Osteoblast (primary cell): ENCODE measurements at regions not wholly inside any gene's neighbourhood (a gene's known extent, or its start where the extent isn't known, plus 50 kb on each side); places are given as distances from the start of the nearest gene placed in this dataset.
"Not testable (repeated sequence)": the region's sequence is repeated elsewhere in the genome, so short reads cannot be mapped to it uniquely, and the experiment has no call there.

Experiments
- DNase-seq: peaks from one replicate; pipeline ENCODE4 v3.0.0; 2011; ENCODE audit warnings: low spot score, mixed read lengths; ENCODE audit not compliant: insufficient read length; ENCODE audit errors: missing footprints
- H2AFZ ChIP-seq: 2 replicates; pipeline ENCODE4 v1.6.0; 2011; ENCODE audit warnings: mild to moderate bottlenecking, low read length
- H3K27ac ChIP-seq: 2 replicates; pipeline ENCODE4 v1.5.1; 2011; ENCODE audit warnings: mild to moderate bottlenecking, low read depth, low read length, moderate library complexity
- H3K27me3 ChIP-seq: 2 replicates; pipeline ENCODE4 v1.6.0; 2012; ENCODE audit warnings: mild to moderate bottlenecking, control low read depth, inconsistent platforms, low read length, moderate library complexity; ENCODE audit not compliant: insufficient read depth
- H3K36me3 ChIP-seq: 2 replicates; pipeline ENCODE4 v1.5.1; 2011; ENCODE audit warnings: mild to moderate bottlenecking, low read length, control low read depth, moderate library complexity; ENCODE audit not compliant: insufficient read depth
- H3K4me1 ChIP-seq: 2 replicates; pipeline ENCODE4 v1.5.1; 2011; ENCODE audit warnings: mild to moderate bottlenecking, low read length, control low read depth, moderate library complexity; ENCODE audit not compliant: insufficient read depth
- H3K4me2 ChIP-seq: 2 replicates; pipeline ENCODE4 v1.6.0; 2011; ENCODE audit warnings: mild to moderate bottlenecking, low read length; ENCODE audit not compliant: insufficient read depth
- H3K4me3 ChIP-seq: fragments of 200-600 bp; sonication (generic); 3 replicates; pipeline ENCODE4 v1.5.1; 2012; ENCODE audit warnings: mild to moderate bottlenecking, low read length, inconsistent platforms; ENCODE audit not compliant: insufficient read depth
- H3K79me2 ChIP-seq: 2 replicates; pipeline ENCODE4 v1.6.0; 2012; ENCODE audit warnings: mild to moderate bottlenecking, low read length, control low read depth, inconsistent platforms; ENCODE audit not compliant: insufficient read depth
- H3K9me3 ChIP-seq: 2 replicates; pipeline ENCODE4 v1.5.1; 2011; ENCODE audit warnings: low read depth, low read length, control low read depth
- H4K20me1 ChIP-seq: 2 replicates; pipeline ENCODE4 v1.6.0; 2012; ENCODE audit warnings: mild to moderate bottlenecking, low read length, control low read depth; ENCODE audit not compliant: insufficient read depth
- TF ChIP-seq, protein P1 (sequence below): IDR thresholded peaks from 2 replicates; pipeline ENCODE4 v1.5.1; 2011; ENCODE audit warnings: mild to moderate bottlenecking, low read depth, low read length, moderate library complexity; ENCODE audit errors: extremely low read depth

DNA sequence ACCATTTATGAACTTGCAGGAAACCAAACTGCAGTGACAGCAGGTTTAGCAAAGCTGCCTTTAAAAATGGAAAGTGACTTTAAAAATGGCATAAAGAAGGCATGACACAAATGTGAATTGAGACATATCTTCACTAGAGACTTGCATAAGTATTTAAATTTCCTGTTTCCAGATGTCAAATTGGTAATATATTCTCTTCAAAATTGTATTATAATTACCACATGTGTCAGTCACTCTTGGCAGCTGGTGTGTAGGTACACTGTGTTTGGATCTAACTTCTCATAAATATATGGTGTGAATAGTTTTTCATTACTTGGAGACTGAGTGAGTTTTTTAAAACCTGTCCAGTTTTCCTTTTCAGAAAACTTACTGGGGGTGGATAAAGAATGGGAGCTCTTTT is 636.2 kb upstream of the SGO1 start:
- no peaks in the 10 kb centered on the region for H3K9me3 ChIP-seq
- H3K4me1 ChIP-seq, result no peaks in the 10 kb centered on the region
- H3K4me3 ChIP-seq, result no peak overlapping the region
- no peaks in the 10 kb centered on the region for H4K20me1 ChIP-seq
- no peaks in the 10 kb centered on the region for H3K79me2 ChIP-seq
- H3K36me3 ChIP-seq, result no peaks in the 10 kb centered on the region
- TF ChIP-seq, protein P1, sequence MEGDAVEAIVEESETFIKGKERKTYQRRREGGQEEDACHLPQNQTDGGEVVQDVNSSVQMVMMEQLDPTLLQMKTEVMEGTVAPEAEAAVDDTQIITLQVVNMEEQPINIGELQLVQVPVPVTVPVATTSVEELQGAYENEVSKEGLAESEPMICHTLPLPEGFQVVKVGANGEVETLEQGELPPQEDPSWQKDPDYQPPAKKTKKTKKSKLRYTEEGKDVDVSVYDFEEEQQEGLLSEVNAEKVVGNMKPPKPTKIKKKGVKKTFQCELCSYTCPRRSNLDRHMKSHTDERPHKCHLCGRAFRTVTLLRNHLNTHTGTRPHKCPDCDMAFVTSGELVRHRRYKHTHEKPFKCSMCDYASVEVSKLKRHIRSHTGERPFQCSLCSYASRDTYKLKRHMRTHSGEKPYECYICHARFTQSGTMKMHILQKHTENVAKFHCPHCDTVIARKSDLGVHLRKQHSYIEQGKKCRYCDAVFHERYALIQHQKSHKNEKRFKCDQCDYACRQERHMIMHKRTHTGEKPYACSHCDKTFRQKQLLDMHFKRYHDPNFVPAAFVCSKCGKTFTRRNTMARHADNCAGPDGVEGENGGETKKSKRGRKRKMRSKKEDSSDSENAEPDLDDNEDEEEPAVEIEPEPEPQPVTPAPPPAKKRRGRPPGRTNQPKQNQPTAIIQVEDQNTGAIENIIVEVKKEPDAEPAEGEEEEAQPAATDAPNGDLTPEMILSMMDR, result no peak
- H3K27ac ChIP-seq, result no peak overlapping the region
- no peaks in the 10 kb centered on the region for H3K27me3 ChIP-seq
- H3K4me2 ChIP-seq, result no peak overlapping the region
- no peak overlapping the region for H2AFZ ChIP-seq
- no peak for DNase-seq

DNA sequence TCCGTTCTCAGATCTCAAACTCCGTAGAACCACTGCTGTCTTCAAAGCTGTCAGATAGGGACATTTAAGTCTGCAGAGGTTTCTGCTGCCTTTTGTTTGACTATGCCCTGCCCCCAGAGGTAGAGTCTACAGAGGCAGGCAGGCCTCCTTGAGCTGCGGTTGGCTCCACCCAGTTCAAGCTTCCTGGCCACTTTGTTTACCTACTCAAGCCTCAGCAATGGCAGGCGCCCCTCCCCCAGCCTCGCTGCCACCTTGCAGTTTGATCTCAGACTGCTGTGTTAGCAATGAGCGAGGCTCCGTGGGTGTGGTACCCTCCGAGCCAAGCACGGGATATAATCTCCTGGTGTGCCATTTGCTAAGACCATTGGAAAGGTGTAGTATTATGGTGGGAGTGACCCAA is 634.9 kb upstream of the SGO1 start:
- H4K20me1 ChIP-seq, H3K4me2 ChIP-seq, H2AFZ ChIP-seq, H3K79me2 ChIP-seq, H3K36me3 ChIP-seq, H3K4me1 ChIP-seq, H3K9me3 ChIP-seq, H3K4me3 ChIP-seq, H3K27ac ChIP-seq, DNase-seq, H3K27me3 ChIP-seq: not testable (repeated sequence)

DNA sequence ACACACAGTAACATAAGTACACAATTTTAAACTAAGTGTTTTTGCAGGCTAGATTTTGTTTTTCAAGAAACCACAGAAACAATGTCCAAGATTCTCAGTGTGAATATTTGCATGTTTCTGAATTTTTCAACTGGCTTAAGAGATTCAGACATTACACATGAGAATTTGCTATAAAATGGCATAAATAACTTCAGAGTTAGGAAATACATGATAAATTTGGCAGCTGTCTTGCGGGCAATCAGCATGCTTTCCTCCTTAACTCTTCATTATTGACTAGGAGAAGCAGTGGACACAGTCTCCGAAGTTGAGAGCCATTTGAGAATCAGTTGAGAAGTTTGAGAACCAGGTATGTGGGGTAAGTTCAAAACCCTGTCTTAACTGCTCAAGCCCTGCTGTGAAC is 625.6 kb upstream of the SGO1 start:
- TF ChIP-seq, protein P1, result no peak
- H3K4me3 ChIP-seq, result no peak overlapping the region
- no peaks in the 10 kb centered on the region for H3K79me2 ChIP-seq
- no peaks in the 10 kb centered on the region for H3K9me3 ChIP-seq
- DNase-seq, result no peak
- H3K36me3 ChIP-seq, result no peaks in the 10 kb centered on the region
- H2AFZ ChIP-seq, result no peak overlapping the region
- H3K4me1 ChIP-seq, result no peaks in the 10 kb centered on the region
- H3K4me2 ChIP-seq, result no peak overlapping the region
- H3K27me3 ChIP-seq, result no peaks in the 10 kb centered on the region
- no peaks in the 10 kb centered on the region for H4K20me1 ChIP-seq
- H3K27ac ChIP-seq, result no peak overlapping the region

DNA sequence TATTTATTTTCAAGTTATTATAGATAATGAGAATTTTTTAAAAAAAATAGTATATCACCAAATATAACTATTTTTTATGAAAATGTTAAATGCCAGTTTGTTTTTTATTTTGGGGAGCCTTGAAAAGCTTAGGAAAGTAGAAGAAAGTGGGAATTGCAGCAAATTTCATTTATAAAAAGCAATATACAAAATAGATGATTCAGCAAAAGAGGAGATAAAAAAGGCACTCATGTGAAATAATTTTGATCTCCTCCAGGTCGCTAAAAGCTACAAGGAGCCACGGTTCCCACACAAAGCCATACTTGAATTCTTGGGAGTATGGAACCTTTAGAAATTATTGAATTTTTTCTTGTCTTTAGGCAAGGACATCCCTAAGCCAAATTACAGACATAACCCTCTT is 625.0 kb upstream of the SGO1 start:
- no peaks in the 10 kb centered on the region for H3K27me3 ChIP-seq
- no peak overlapping the region for H3K4me2 ChIP-seq
- no peaks in the 10 kb centered on the region for H3K79me2 ChIP-seq
- no peak overlapping the region for H2AFZ ChIP-seq
- H3K9me3 ChIP-seq, result no peaks in the 10 kb centered on the region
- TF ChIP-seq, protein P1, result no peak
- H3K4me3 ChIP-seq, result no peak overlapping the region
- H3K4me1 ChIP-seq, result no peaks in the 10 kb centered on the region
- no peak for DNase-seq
- no peaks in the 10 kb centered on the region for H3K36me3 ChIP-seq
- no peaks in the 10 kb centered on the region for H4K20me1 ChIP-seq
- H3K27ac ChIP-seq, result no peak overlapping the region

DNA sequence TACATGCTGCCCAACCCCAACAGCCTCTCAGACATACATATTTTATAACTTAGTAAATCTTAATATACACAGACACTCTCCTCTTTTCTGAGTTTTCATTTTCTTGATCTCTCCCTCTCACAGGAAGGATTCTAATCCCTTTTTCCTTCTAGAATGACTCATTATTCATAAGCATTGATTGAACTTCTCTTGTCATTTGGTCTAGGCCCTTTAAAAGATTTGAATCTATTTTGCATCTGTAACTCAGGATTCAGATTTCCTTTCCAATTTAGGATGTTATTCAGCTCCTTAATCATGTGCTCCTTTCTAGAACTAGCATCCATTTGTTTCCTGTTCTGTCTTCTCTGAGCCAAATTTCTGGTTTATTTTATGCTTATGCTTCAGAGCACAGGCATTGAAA is 624.5 kb upstream of the SGO1 start:
- H2AFZ ChIP-seq, result no peak overlapping the region
- H4K20me1 ChIP-seq, result no peaks in the 10 kb centered on the region
- H3K27ac ChIP-seq, result no peak overlapping the region
- H3K36me3 ChIP-seq, result no peaks in the 10 kb centered on the region
- no peaks in the 10 kb centered on the region for H3K9me3 ChIP-seq
- DNase-seq, result no peak
- H3K4me1 ChIP-seq, result no peaks in the 10 kb centered on the region
- H3K4me2 ChIP-seq, result no peak overlapping the region
- no peaks in the 10 kb centered on the region for H3K27me3 ChIP-seq
- TF ChIP-seq, protein P1, result no peak
- no peaks in the 10 kb centered on the region for H3K79me2 ChIP-seq
- no peak overlapping the region for H3K4me3 ChIP-seq
